Esophagus squamous epithelium (tissue), 4 donors: ENCODE measurements at regions not wholly inside any gene's neighbourhood (a gene's known extent, or its start where the extent isn't known, plus 50 kb on each side); places are given as distances from the start of the nearest gene placed in this dataset.

ENCODE experiments used
- POLR2A ChIP-seq, 4 donors: fragments of 450-650 bp; IDR thresholded peaks; one replicate each; pipeline ENCODE4 v1.6.1; 2017; ENCODE audit warnings: antibody characterized with exemption in 4 of 4, mild to moderate bottlenecking in 4 of 4, moderate library complexity in 3 of 4
- TF ChIP-seq, protein P1 (sequence below), 6 experiments: fragments of 450-650 bp in 4 of 6; fragments of 200-600 bp in 2 of 6; sonication (generic) in 2 of 6; IDR thresholded peaks; one replicate each; pipeline ENCODE4 v1.5.1; 2016 to 2019; ENCODE audit warnings: antibody characterized with exemption in 6 of 6, mild to moderate bottlenecking in 4 of 6, moderate library complexity in 4 of 6

GRCh38 chr9:38172586-38172985, 103.6 kb upstream of the SHB start:
- TF ChIP-seq, protein P1, sequence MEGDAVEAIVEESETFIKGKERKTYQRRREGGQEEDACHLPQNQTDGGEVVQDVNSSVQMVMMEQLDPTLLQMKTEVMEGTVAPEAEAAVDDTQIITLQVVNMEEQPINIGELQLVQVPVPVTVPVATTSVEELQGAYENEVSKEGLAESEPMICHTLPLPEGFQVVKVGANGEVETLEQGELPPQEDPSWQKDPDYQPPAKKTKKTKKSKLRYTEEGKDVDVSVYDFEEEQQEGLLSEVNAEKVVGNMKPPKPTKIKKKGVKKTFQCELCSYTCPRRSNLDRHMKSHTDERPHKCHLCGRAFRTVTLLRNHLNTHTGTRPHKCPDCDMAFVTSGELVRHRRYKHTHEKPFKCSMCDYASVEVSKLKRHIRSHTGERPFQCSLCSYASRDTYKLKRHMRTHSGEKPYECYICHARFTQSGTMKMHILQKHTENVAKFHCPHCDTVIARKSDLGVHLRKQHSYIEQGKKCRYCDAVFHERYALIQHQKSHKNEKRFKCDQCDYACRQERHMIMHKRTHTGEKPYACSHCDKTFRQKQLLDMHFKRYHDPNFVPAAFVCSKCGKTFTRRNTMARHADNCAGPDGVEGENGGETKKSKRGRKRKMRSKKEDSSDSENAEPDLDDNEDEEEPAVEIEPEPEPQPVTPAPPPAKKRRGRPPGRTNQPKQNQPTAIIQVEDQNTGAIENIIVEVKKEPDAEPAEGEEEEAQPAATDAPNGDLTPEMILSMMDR (IDR thresholded peaks at IDR 0.05), result no peak
- no peak for TF ChIP-seq POLR2A (IDR thresholded peaks at IDR 0.05)
